GM12878 (cell line): ENCODE measurements at regions not wholly inside any gene's neighbourhood (a gene's known extent, or its start where the extent isn't known, plus 50 kb on each side); places are given as distances from the start of the nearest gene placed in this dataset.
"Not testable (repeated sequence)": the region's sequence is repeated elsewhere in the genome, so short reads cannot be mapped to it uniquely, and the experiment has no call there.

Experiments
- CTCF ChIP-seq, 3 experiments: IDR thresholded peaks in 2 of 3; conservative IDR thresholded peaks in 1 of 3; 2 replicates each; pipeline ENCODE4 v1.5.1; 2011; ENCODE audit warnings: low read depth in 3 of 3, low read length in 3 of 3, mild to moderate bottlenecking in 3 of 3, control low read depth in 2 of 3, moderate library complexity in 2 of 3, inconsistent platforms in 1 of 3, mixed read lengths in 1 of 3; ENCODE audit not compliant: control insufficient read depth in 2 of 3, insufficient read depth in 1 of 3; ENCODE audit errors: extremely low read depth in 1 of 3
- MYC ChIP-seq: IDR thresholded peaks from 2 replicates; pipeline ENCODE4 v1.6.1; 2011; ENCODE audit warnings: mild to moderate bottlenecking, low read length, moderate library complexity, inconsistent platforms; ENCODE audit not compliant: insufficient read depth, insufficient replicate concordance, insufficient read length, severe bottlenecking
- REST ChIP-seq: IDR thresholded peaks from 2 replicates; pipeline ENCODE4 v1.6.1; 2012; ENCODE audit warnings: mild to moderate bottlenecking, low read depth, low read length
- RFX5 ChIP-seq: IDR thresholded peaks from 2 replicates; pipeline ENCODE4 v1.6.1; 2011; ENCODE audit warnings: low read depth, low read length, improper control_type of control experiment

GRCh38 chr13:109934520-109934919, 148.1 kb upstream of the IRS2 start:
- not testable (repeated sequence) for TF ChIP-seq RFX5; CTCF (IDR thresholded peaks at IDR 0.05 in 2 of 3, conservative IDR thresholded peaks at IDR 0.05 in 1 of 3; ENCODE audit: control insufficient read depth in 2 of 3, extremely low read depth in 1 of 3, insufficient read depth in 1 of 3, low read depth in 3 of 3, low read length in 3 of 3); MYC; REST
